Right lobe of liver (tissue), 6 donors: ENCODE measurements at regions not wholly inside any gene's neighbourhood (a gene's known extent, or its start where the extent isn't known, plus 50 kb on each side); places are given as distances from the start of the nearest gene placed in this dataset.
"Not testable (repeated sequence)": the region's sequence is repeated elsewhere in the genome, so short reads cannot be mapped to it uniquely, and the experiment has no call there.

ENCODE experiments used
- ATAC-seq, 4 donors: fragments of 200-7000 bp; cut with Tn5 transposase; one replicate each; pipeline ENCODE4 v1.9.1; 2020; ENCODE audit warnings: mild to moderate bottlenecking in 4 of 4, moderate library complexity in 4 of 4
- DNase-seq, 3 donors: peaks; one replicate each; pipeline ENCODE4 v3.0.0-alpha.2; 2020
- H3K27ac ChIP-seq, 3 donors: fragments of 200-600 bp; one replicate each; pipeline ENCODE4 v1.8.0; 2022
- H3K27me3 ChIP-seq, 2 donors: fragments of 200-600 bp; one replicate each; pipeline ENCODE4 v1.8.0; 2022
- H3K36me3 ChIP-seq, 4 donors: fragments of 200-600 bp; sonication (generic) in 1 of 4; one replicate each; pipeline versions ENCODE4 v1.5.1 to v1.8.0; 2017 to 2022; ENCODE audit warnings: control low read depth in 1 of 4
- H3K4me1 ChIP-seq, 4 donors: fragments of 200-600 bp; sonication (generic) in 1 of 4; one replicate each; pipeline versions ENCODE4 v1.5.1 to v1.8.0; 2017 to 2022; ENCODE audit warnings: control low read depth in 1 of 4
- H3K4me3 ChIP-seq, 3 donors: fragments of 200-600 bp; one replicate each; pipeline ENCODE4 v1.8.0; 2022
- H3K9me3 ChIP-seq, 4 donors: fragments of 200-600 bp; sonication (generic) in 1 of 4; one replicate each; pipeline versions ENCODE4 v1.5.1 to v1.8.0; 2017 to 2022; ENCODE audit warnings: control low read depth in 1 of 4
- POLR2A ChIP-seq: fragments of 450-650 bp; IDR thresholded peaks from one replicate; pipeline ENCODE4 v1.6.1; 2017; ENCODE audit warnings: antibody characterized with exemption, mild to moderate bottlenecking
- WGBS: methylation state at CpG from one replicate; pipeline ENCODE4 v1.1.6; 2018; ENCODE audit warnings: low coverage, low lambda C conversion rate; ENCODE audit not compliant: insufficient coverage; ENCODE audit errors: missing lambda C conversion rate; 5-methylcytosine and 5-hydroxymethylcytosine counted together
- intact Hi-C, 2 donors: fragments of 100-400 bp; cut with DNase I; formaldehyde crosslinking; loops; one replicate each; pipeline versions ENCODE4 v1.11.2 to v1.14.1; 2022
- TF ChIP-seq, protein P1 (sequence below), 4 donors: fragments of 200-600 bp in 3 of 4; fragments of 450-650 bp in 1 of 4; IDR thresholded peaks; one replicate each; pipeline versions ENCODE4 v1.5.1 to v1.8.0; 2016 to 2022; ENCODE audit warnings: antibody characterized with exemption in 4 of 4, mild to moderate bottlenecking in 2 of 4
- donor health status: DM: no; HTN: yes; CAD: no.
- donor health status: DM: no; HTN: no; CAD: no.
- donor health status: DM: no; HTN: no; CAD: no.
- donor health status: DM: no; HTN: yes; CAD: no.
- donor health status: DM: no; HTN: yes; CAD: no.

DNA sequence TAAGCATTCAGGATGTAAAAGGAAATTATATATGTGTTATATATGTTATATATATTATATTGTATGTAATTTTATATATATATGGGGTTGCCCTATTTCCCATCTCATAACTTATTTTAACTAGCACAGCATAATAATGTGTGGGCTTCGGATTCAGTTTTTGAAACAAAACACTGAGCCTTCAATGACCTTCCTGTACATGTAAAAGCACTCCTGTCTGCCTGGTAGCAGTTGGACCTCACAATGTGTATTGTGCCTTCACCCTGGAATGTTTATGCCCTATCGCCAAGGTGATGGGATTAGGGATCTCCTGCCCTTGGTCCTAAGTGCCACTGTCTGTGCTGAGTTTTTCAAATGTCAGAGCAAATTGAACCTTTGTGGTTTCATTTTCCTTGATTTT, 968.8 kb downstream of the TUBA3C start:
- Histone ChIP-seq H3K36me3 (no peaks in the 10 kb centered on the region), H3K4me3 (no peak overlapping the region), H3K27ac (no peak overlapping the region), H3K9me3 (no peaks in the 10 kb centered on the region), H3K4me1 (no peaks in the 10 kb centered on the region), H3K27me3 (no peaks in the 10 kb centered on the region)
- WGBS, result 51% methylated on average over 2 of the region's 2 CpGs
- ATAC-seq (peak; percentile 62 to 93 (median 70)), DNase-seq (peak in 1 of 3 donors; percentile 75)
- intact Hi-C loops, result no loop called here
- TF ChIP-seq, protein P1, sequence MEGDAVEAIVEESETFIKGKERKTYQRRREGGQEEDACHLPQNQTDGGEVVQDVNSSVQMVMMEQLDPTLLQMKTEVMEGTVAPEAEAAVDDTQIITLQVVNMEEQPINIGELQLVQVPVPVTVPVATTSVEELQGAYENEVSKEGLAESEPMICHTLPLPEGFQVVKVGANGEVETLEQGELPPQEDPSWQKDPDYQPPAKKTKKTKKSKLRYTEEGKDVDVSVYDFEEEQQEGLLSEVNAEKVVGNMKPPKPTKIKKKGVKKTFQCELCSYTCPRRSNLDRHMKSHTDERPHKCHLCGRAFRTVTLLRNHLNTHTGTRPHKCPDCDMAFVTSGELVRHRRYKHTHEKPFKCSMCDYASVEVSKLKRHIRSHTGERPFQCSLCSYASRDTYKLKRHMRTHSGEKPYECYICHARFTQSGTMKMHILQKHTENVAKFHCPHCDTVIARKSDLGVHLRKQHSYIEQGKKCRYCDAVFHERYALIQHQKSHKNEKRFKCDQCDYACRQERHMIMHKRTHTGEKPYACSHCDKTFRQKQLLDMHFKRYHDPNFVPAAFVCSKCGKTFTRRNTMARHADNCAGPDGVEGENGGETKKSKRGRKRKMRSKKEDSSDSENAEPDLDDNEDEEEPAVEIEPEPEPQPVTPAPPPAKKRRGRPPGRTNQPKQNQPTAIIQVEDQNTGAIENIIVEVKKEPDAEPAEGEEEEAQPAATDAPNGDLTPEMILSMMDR (IDR thresholded peaks at IDR 0.05), result no peak
- TF ChIP-seq POLR2A, result no peak

DNA sequence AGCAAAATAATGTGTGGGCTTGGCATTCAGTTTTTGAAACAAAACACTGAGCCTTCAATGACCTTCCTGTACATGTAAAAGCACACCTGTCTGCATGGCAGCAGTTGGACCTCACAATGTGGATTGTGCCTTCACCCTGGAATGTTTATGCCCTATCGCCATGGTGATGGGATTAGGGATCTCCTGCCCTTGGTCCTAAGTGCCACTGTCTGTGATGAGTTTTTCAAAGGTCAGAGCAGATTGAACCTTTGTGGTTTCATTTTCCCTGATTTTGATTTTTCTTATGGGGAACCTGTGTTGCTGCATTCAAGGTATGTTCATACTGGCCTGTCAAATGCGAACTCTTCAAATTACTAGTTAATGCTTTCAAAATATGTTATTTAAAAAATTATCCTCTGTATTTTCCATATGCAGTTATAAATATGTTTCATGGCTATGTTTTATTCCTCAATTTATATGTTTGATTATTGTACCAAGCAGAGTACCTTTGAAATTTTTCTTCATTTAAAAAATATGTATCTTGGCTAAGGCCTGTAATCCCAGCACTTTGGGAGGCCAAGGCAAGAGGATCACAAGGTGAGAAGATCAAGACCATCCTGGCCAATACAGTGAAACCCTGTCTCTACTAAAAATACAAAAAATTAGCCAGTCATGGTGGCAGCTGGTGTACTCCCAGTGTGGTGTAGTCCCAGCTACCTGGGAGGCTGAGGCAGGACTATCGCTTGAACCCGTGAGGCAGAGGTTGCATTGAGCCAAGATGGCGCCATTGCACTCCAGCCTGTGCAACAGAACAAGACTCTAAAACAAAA, 969.7 kb downstream of the TUBA3C start:
- DNase-seq (peak in 2 of 3 donors; percentile 70 to 79), ATAC-seq (peak; percentile 65 to 86 (median 69))
- 65% methylated on average over 5 of the region's 5 CpGs for WGBS
- H3K27ac ChIP-seq, H3K27me3 ChIP-seq, intact Hi-C loops, H3K4me3 ChIP-seq, H3K4me1 ChIP-seq, H3K36me3 ChIP-seq, H3K9me3 ChIP-seq: not testable (repeated sequence)

DNA sequence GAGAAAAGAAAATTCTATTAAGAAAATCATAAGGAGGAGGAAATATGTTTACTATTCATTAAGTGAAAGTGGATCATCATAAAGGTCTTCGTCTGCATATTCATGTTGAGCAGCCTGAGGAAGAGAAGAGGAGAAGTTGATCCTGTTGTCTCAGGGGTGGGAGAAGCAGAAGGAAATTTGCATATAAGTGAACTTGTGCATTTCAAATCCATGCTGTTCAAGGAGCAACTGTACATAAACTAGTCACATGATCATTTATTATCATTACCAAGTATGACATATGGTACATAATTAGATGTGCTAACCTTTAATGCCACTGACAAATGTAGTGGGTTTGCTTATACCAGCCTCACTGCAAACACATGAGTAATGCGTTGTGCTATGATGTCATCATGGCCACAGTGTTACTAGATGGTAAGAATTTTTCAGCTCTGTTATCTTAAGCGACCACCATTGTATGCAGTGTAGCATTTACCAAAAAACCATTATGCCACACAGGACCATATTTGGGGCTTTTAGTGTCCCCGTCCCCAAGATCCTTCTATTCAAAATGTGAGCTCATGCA, 976.9 kb downstream of the TUBA3C start:
- H3K4me3 ChIP-seq, H3K27me3 ChIP-seq, H3K4me1 ChIP-seq, H3K9me3 ChIP-seq, H3K27ac ChIP-seq, H3K36me3 ChIP-seq, intact Hi-C loops, DNase-seq: not testable (repeated sequence)
- 43% methylated on average over 4 of the region's 4 CpGs for WGBS
- peak in 2 of 4 donors; percentile 27 to 36 for ATAC-seq

DNA sequence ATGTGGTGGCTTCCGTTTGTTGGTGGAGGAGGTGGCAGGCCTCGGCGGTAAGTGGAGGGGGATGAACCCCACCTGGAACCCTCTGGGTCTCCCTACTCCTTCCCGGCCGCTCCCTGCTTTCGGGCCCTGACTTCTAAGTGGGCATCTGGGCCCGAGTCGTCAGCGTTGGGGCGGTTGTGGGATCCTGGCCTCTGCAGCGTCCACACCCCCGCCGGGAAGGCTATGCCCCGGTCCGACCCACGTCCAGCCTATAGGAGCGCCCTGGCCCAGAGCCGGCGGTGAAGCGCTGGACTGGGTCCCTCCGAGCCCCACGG, 986.3 kb downstream of the TUBA3C start:
- H3K4me3 ChIP-seq, H3K4me1 ChIP-seq, H3K27me3 ChIP-seq, H3K9me3 ChIP-seq, intact Hi-C loops, H3K27ac ChIP-seq, H3K36me3 ChIP-seq, DNase-seq: not testable (repeated sequence)
- ATAC-seq, result peak in 2 of 4 donors; percentile 18 to 38
- no CpG with 5 or more reads among the region's 22 CpGs for WGBS

DNA sequence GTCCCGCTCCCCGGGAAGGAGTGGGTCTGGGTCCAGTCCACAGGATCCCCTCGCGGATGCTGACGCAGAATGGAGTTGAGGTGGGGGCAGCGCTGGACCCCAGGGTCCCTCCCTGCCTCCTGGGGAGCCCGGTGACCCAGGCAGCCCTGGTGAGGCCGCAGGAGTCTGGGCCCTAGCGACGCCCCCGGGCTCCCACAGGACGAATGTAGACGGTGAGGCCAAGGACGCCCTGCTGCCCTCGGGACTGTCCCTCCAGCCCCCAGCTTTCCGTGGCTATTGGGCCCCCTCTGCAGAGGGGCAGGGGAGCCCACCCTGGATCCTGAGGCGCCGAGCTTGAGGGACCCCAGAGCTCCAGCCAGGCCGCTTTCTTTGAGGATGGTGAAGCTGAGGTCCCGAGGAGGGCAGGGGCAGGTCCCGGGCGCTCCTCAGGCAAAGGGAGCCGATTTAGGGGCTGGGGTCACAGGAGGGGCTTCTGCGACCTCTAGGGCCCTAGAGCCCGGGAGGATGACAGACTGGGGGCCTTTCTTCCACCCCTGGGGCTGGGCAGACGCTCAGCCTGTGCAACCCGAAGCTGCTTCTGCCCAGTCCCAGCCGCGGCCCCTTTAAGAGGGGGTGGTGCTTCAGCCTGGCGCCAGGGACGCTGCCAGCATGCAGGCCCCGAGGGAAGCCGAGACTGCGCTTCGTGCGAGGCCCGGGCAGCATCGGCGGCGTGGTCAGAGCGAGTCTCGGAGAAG, 986.8 kb downstream of the TUBA3C start:
- intact Hi-C loops, H3K27me3 ChIP-seq, H3K36me3 ChIP-seq, H3K4me3 ChIP-seq, H3K4me1 ChIP-seq, DNase-seq, H3K9me3 ChIP-seq, H3K27ac ChIP-seq: not testable (repeated sequence)
- WGBS, result no CpG with 5 or more reads among the region's 42 CpGs
- peak in 2 of 4 donors; percentile 27 to 36 for ATAC-seq

DNA sequence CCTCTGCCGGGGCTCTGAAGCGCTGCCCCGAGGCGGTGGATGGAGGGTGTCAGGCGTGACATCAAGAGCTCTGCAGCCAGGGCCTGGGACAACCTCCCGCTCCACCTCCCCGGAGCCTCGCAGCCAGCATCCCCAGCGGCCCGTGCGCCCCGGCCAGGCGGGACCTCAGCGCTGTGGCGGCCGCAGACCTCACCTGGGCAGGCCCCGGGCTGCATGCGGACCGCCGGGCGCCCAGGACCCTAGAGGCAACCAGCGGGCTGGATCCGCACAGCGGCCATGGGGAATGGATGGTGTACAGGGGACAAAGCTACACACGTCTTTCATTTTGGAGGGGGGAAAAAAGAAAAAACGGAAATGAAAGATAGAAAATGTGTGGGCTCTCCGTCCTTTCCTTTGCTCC, 987.5 kb downstream of the TUBA3C start:
- H3K4me3 ChIP-seq, DNase-seq, H3K9me3 ChIP-seq, H3K27me3 ChIP-seq, intact Hi-C loops, H3K27ac ChIP-seq, H3K36me3 ChIP-seq, H3K4me1 ChIP-seq: not testable (repeated sequence)
- 69% methylated on average over 7 of the region's 27 CpGs for WGBS
- peak in 2 of 4 donors; percentile 8 to 22 for ATAC-seq
